Panc1 (cell line): ENCODE measurements at regions not wholly inside any gene's neighbourhood (a gene's known extent, or its start where the extent isn't known, plus 50 kb on each side); places are given as distances from the start of the nearest gene placed in this dataset.
"Not testable (repeated sequence)": the region's sequence is repeated elsewhere in the genome, so short reads cannot be mapped to it uniquely, and the experiment has no call there.

Experiments
- CTCF ChIP-seq: fragments of 450-650 bp; IDR thresholded peaks from 2 replicates; pipeline ENCODE4 v1.5.1; 2017; ENCODE audit warnings: mild to moderate bottlenecking
- TF ChIP-seq, protein P1 (sequence below), 2 experiments: IDR thresholded peaks; 2 replicates each; pipeline ENCODE4 v1.6.1; 2011 to 2012; ENCODE audit warnings: low read depth in 2 of 2, control low read depth in 1 of 2, low read length in 1 of 2, mild to moderate bottlenecking in 1 of 2, moderate library complexity in 1 of 2; ENCODE audit not compliant: insufficient read depth in 1 of 2

DNA sequence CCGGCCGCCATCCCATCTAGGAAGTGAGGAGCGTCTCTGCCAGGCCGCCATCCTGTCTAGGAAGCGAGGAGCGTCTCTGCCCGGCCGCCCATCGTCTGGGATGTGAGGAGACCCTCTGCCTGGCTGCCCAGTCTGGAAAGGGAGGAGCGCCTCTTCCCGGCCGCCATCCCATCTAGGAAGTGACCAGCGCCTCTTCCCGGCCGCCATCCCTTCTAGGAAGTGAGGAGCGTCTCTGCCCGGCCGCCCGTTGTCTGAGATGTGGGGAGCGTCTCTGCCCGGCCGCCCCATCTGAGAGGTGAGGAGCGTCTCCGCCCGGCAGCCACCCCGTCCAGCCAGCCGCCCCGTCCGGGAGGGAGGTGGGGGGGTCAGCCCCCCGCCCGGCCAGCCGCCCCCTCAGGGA is 475.4 kb downstream of the TMEM114 start:
- TF ChIP-seq CTCF: not testable (repeated sequence)
- TF ChIP-seq, protein P1, sequence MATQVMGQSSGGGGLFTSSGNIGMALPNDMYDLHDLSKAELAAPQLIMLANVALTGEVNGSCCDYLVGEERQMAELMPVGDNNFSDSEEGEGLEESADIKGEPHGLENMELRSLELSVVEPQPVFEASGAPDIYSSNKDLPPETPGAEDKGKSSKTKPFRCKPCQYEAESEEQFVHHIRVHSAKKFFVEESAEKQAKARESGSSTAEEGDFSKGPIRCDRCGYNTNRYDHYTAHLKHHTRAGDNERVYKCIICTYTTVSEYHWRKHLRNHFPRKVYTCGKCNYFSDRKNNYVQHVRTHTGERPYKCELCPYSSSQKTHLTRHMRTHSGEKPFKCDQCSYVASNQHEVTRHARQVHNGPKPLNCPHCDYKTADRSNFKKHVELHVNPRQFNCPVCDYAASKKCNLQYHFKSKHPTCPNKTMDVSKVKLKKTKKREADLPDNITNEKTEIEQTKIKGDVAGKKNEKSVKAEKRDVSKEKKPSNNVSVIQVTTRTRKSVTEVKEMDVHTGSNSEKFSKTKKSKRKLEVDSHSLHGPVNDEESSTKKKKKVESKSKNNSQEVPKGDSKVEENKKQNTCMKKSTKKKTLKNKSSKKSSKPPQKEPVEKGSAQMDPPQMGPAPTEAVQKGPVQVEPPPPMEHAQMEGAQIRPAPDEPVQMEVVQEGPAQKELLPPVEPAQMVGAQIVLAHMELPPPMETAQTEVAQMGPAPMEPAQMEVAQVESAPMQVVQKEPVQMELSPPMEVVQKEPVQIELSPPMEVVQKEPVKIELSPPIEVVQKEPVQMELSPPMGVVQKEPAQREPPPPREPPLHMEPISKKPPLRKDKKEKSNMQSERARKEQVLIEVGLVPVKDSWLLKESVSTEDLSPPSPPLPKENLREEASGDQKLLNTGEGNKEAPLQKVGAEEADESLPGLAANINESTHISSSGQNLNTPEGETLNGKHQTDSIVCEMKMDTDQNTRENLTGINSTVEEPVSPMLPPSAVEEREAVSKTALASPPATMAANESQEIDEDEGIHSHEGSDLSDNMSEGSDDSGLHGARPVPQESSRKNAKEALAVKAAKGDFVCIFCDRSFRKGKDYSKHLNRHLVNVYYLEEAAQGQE (IDR thresholded peaks at IDR 0.05; ENCODE audit: insufficient read depth in 1 of 2, low read depth in 2 of 2, low read length in 1 of 2): not testable (repeated sequence)
